ENCODE measurements at regions not wholly inside any gene's neighbourhood (a gene's known extent, or its start where the extent isn't known, plus 50 kb on each side); places are given as distances from the start of the nearest gene placed in this dataset.

- TF ChIP-seq, protein P1, sequence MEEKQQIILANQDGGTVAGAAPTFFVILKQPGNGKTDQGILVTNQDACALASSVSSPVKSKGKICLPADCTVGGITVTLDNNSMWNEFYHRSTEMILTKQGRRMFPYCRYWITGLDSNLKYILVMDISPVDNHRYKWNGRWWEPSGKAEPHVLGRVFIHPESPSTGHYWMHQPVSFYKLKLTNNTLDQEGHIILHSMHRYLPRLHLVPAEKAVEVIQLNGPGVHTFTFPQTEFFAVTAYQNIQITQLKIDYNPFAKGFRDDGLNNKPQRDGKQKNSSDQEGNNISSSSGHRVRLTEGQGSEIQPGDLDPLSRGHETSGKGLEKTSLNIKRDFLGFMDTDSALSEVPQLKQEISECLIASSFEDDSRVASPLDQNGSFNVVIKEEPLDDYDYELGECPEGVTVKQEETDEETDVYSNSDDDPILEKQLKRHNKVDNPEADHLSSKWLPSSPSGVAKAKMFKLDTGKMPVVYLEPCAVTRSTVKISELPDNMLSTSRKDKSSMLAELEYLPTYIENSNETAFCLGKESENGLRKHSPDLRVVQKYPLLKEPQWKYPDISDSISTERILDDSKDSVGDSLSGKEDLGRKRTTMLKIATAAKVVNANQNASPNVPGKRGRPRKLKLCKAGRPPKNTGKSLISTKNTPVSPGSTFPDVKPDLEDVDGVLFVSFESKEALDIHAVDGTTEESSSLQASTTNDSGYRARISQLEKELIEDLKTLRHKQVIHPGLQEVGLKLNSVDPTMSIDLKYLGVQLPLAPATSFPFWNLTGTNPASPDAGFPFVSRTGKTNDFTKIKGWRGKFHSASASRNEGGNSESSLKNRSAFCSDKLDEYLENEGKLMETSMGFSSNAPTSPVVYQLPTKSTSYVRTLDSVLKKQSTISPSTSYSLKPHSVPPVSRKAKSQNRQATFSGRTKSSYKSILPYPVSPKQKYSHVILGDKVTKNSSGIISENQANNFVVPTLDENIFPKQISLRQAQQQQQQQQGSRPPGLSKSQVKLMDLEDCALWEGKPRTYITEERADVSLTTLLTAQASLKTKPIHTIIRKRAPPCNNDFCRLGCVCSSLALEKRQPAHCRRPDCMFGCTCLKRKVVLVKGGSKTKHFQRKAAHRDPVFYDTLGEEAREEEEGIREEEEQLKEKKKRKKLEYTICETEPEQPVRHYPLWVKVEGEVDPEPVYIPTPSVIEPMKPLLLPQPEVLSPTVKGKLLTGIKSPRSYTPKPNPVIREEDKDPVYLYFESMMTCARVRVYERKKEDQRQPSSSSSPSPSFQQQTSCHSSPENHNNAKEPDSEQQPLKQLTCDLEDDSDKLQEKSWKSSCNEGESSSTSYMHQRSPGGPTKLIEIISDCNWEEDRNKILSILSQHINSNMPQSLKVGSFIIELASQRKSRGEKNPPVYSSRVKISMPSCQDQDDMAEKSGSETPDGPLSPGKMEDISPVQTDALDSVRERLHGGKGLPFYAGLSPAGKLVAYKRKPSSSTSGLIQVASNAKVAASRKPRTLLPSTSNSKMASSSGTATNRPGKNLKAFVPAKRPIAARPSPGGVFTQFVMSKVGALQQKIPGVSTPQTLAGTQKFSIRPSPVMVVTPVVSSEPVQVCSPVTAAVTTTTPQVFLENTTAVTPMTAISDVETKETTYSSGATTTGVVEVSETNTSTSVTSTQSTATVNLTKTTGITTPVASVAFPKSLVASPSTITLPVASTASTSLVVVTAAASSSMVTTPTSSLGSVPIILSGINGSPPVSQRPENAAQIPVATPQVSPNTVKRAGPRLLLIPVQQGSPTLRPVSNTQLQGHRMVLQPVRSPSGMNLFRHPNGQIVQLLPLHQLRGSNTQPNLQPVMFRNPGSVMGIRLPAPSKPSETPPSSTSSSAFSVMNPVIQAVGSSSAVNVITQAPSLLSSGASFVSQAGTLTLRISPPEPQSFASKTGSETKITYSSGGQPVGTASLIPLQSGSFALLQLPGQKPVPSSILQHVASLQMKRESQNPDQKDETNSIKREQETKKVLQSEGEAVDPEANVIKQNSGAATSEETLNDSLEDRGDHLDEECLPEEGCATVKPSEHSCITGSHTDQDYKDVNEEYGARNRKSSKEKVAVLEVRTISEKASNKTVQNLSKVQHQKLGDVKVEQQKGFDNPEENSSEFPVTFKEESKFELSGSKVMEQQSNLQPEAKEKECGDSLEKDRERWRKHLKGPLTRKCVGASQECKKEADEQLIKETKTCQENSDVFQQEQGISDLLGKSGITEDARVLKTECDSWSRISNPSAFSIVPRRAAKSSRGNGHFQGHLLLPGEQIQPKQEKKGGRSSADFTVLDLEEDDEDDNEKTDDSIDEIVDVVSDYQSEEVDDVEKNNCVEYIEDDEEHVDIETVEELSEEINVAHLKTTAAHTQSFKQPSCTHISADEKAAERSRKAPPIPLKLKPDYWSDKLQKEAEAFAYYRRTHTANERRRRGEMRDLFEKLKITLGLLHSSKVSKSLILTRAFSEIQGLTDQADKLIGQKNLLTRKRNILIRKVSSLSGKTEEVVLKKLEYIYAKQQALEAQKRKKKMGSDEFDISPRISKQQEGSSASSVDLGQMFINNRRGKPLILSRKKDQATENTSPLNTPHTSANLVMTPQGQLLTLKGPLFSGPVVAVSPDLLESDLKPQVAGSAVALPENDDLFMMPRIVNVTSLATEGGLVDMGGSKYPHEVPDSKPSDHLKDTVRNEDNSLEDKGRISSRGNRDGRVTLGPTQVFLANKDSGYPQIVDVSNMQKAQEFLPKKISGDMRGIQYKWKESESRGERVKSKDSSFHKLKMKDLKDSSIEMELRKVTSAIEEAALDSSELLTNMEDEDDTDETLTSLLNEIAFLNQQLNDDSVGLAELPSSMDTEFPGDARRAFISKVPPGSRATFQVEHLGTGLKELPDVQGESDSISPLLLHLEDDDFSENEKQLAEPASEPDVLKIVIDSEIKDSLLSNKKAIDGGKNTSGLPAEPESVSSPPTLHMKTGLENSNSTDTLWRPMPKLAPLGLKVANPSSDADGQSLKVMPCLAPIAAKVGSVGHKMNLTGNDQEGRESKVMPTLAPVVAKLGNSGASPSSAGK (IDR thresholded peaks at IDR 0.05) = peak; percentile 86
- peak; percentile 90 for TF ChIP-seq SPI1 (IDR thresholded peaks at IDR 0.05; ENCODE audit: borderline replicate concordance, low read depth, low read length)
- 0 out of 2 replicates have a peak, but pooled peaks have one; percentile 41 for TF ChIP-seq ZBTB33 (CRISPR knock-in tag; IDR thresholded peaks at IDR 0.05)
- TF ChIP-seq GABPB1 (CRISPR knock-in tag; IDR thresholded peaks at IDR 0.05) = 0 out of 2 replicates have a peak, but pooled peaks have one; percentile 31
- peak in 1 of 2 experiments; percentile 44; a peak in 1 of 4 replicates for TF ChIP-seq MAZ (CRISPR knock-in tag; conservative IDR thresholded peaks at IDR 0.05 in 1 of 2, IDR thresholded peaks at IDR 0.05 in 1 of 2)
- TF ChIP-seq ZNF263 (CRISPR knock-in tag; IDR thresholded peaks at IDR 0.05; ENCODE audit: borderline replicate concordance) = peak; percentile 61; the same call in 1 of the 2 replicates
- peak; percentile 45 to 49; a peak in 3 of 4 replicates for TF ChIP-seq NRF1 (conservative IDR thresholded peaks at IDR 0.05 in 1 of 2, IDR thresholded peaks at IDR 0.05 in 1 of 2)
- TF ChIP-seq L3MBTL2 (IDR thresholded peaks at IDR 0.05) = peak; percentile 72
- peak; percentile 97 for TF ChIP-seq FOXM1 (IDR thresholded peaks at IDR 0.05; ENCODE audit: low read depth)
- TF ChIP-seq FOXM1 (CRISPR knock-in tag; IDR thresholded peaks at IDR 0.05; ENCODE audit: low read depth) = peak; percentile 67; the same call in 1 of the 2 replicates
- peak; percentile 33; the same call in 1 of the 2 replicates for TF ChIP-seq PHF8 (IDR thresholded peaks at IDR 0.05; ENCODE audit: borderline replicate concordance, low read length)
- TF ChIP-seq, protein P2, sequence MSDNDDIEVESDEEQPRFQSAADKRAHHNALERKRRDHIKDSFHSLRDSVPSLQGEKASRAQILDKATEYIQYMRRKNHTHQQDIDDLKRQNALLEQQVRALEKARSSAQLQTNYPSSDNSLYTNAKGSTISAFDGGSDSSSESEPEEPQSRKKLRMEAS (CRISPR knock-in tag; IDR thresholded peaks at IDR 0.05) = peak; percentile 86
- peak; percentile 77 for TF ChIP-seq EP400 (IDR thresholded peaks at IDR 0.05)
- peak; percentile 27; the same call in 1 of the 2 replicates for TF ChIP-seq ATF7 (IDR thresholded peaks at IDR 0.05)
These were observed 171.8 kb downstream of the ADRA2C start (continued) for GRCh38 chr4:3937849-3938562.

Data from K562 (cell line).